H1 (cell line): ENCODE measurements at regions not wholly inside any gene's neighbourhood (a gene's known extent, or its start where the extent isn't known, plus 50 kb on each side); places are given as distances from the start of the nearest gene placed in this dataset.

Experiments
- CTCF ChIA-PET: fragments of 300-600 bp; sonication (Branson Sonifier 250); formaldehyde crosslinking; loops from one replicate; lab custom pipeline; 2021; ENCODE audit not compliant: partially characterized antibody; lab: Charles Lee
- POLR2A ChIA-PET: fragments of 300-600 bp; sonication (Branson Sonifier 250); formaldehyde crosslinking; loops from one replicate; lab custom pipeline; 2021; ENCODE audit warnings: inconsistent platforms; ENCODE audit not compliant: partially characterized antibody; lab: Charles Lee
- DNase-seq, 2 experiments: peaks; one replicate each; pipeline versions ENCODE4 v3.0.0 to v3.0.0-alpha.2; 2010 to 2022; ENCODE audit warnings: low spot score in 2 of 2, low read depth in 1 of 2, mixed read lengths in 1 of 2
- FAIRE-seq: peaks from 2 replicates; lab custom pipeline; 2011; peaks lifted over from hg19 to GRCh38; lab: Jason Lieb, UNC
- H2AFZ ChIP-seq: 2 replicates; pipeline ENCODE4 v1.8.1; 2012; ENCODE audit warnings: low read length, inconsistent platforms
- H2AK5ac ChIP-seq: 2 replicates; pipeline ENCODE4 v1.6.1; 2013; ENCODE audit warnings: low read depth, low read length
- H2BK120ac ChIP-seq: replicated peaks from 2 replicates; pipeline ENCODE3; 2013; ENCODE audit warnings: low read depth, low read length, inconsistent platforms
- H2BK12ac ChIP-seq: 2 replicates; pipeline ENCODE4 v1.6.1; 2013; ENCODE audit warnings: low read depth, low read length
- H2BK15ac ChIP-seq: 2 replicates; pipeline ENCODE4 v1.6.1; 2013; ENCODE audit warnings: low read length
- H2BK20ac ChIP-seq: 2 replicates; pipeline ENCODE4 v1.6.1; 2013; ENCODE audit warnings: low read length
- H2BK5ac ChIP-seq: 2 replicates; pipeline ENCODE4 v1.6.1; 2013; ENCODE audit warnings: low read depth, low read length
- H3K14ac ChIP-seq: 2 replicates; pipeline ENCODE4 v1.6.1; 2013; ENCODE audit warnings: inconsistent platforms; ENCODE audit not compliant: insufficient read length
- H3K18ac ChIP-seq: 2 replicates; pipeline ENCODE4 v1.6.1; 2013; ENCODE audit warnings: low read length; ENCODE audit errors: extremely low read depth
- H3K23ac ChIP-seq: 2 replicates; pipeline ENCODE4 v1.6.1; 2013; ENCODE audit warnings: inconsistent platforms; ENCODE audit not compliant: insufficient read length
- H3K23me2 ChIP-seq: 2 replicates; pipeline ENCODE4 v1.6.1; 2013; ENCODE audit warnings: low read depth, low read length
- H3K27ac ChIP-seq: 2 replicates; pipeline ENCODE4 v1.6.1; 2011; ENCODE audit warnings: low read depth, low read length, inconsistent platforms
- H3K27me3 ChIP-seq, 4 experiments: replicated peaks in 1 of 4; 1 replicate in 1 of 4; 2 replicates in 3 of 4; pipeline versions ENCODE4 v1.6.1 to v1.8.1; 2011 to 2013; ENCODE audit warnings: low read length in 3 of 4, mild to moderate bottlenecking in 3 of 4, inconsistent platforms in 2 of 4, mixed read lengths in 2 of 4, moderate library complexity in 1 of 4; ENCODE audit not compliant: control insufficient read depth in 3 of 4, insufficient read depth in 3 of 4; ENCODE audit errors: extremely low read depth in 1 of 4
- H3K36me3 ChIP-seq, 4 experiments: 2 replicates each; pipeline versions ENCODE4 v1.6.1 to v1.8.1; 2011 to 2013; ENCODE audit warnings: mild to moderate bottlenecking in 4 of 4, low read length in 3 of 4, moderate library complexity in 2 of 4, control low read depth in 1 of 4, inconsistent platforms in 1 of 4; ENCODE audit not compliant: insufficient read depth in 4 of 4, control insufficient read depth in 2 of 4
- H3K4ac ChIP-seq: replicated peaks from 2 replicates; pipeline ENCODE3; 2013; ENCODE audit warnings: low read length, low read depth, mixed read lengths, inconsistent platforms; ENCODE audit not compliant: insufficient read length
- H3K4me1 ChIP-seq, 4 experiments: replicated peaks in 1 of 4; 1 replicate in 1 of 4; 2 replicates in 3 of 4; pipeline versions ENCODE4 v1.6.1 to v1.8.1; 2011 to 2013; ENCODE audit warnings: low read length in 3 of 4, inconsistent platforms in 2 of 4, mixed read lengths in 1 of 4; ENCODE audit not compliant: insufficient read depth in 4 of 4, control insufficient read depth in 3 of 4
- H3K4me2 ChIP-seq, 2 experiments: 2 replicates each; pipeline versions ENCODE4 v1.6.1 to v1.8.1; 2011 to 2013; ENCODE audit warnings: low read depth in 2 of 2, low read length in 2 of 2, control low read depth in 1 of 2, inconsistent platforms in 1 of 2, mild to moderate bottlenecking in 1 of 2; ENCODE audit not compliant: insufficient read depth in 1 of 2
- H3K4me3 ChIP-seq, 4 experiments: fragments of 200-600, 300-600 bp in 1 of 4; sonication (generic), shearing (Covaris generic), sonication (Bioruptor Twin) in 1 of 4; 2 replicates each; pipeline versions ENCODE4 v1.5.1 to v1.8.1; 2011 to 2016; ENCODE audit warnings: low read length in 4 of 4, low read depth in 3 of 4, control low read depth in 2 of 4, inconsistent platforms in 2 of 4, mild to moderate bottlenecking in 2 of 4, mixed read lengths in 1 of 4, moderate library complexity in 1 of 4; ENCODE audit not compliant: insufficient read depth in 2 of 4; ENCODE audit errors: extremely low read depth in 1 of 4
- H3K56ac ChIP-seq: replicated peaks from 2 replicates; pipeline ENCODE3; 2013; ENCODE audit warnings: low read depth, mild to moderate bottlenecking, mixed read lengths, low read length, inconsistent platforms; ENCODE audit not compliant: insufficient read length
- H3K79me1 ChIP-seq: 2 replicates; pipeline ENCODE4 v1.6.1; 2013; ENCODE audit warnings: low read depth, low read length, control low read depth
- H3K79me2 ChIP-seq, 2 experiments: 2 replicates each; pipeline versions ENCODE4 v1.6.1 to v1.8.1; 2012 to 2013; ENCODE audit warnings: low read length in 2 of 2, mild to moderate bottlenecking in 2 of 2, inconsistent platforms in 1 of 2; ENCODE audit not compliant: insufficient read depth in 2 of 2, control insufficient read depth in 1 of 2
- H3K9ac ChIP-seq, 4 experiments: replicated peaks in 1 of 4; 1 replicate in 1 of 4; 2 replicates in 3 of 4; pipeline versions ENCODE4 v1.6.1 to v1.8.1; 2011 to 2013; ENCODE audit warnings: low read depth in 3 of 4, low read length in 3 of 4, control low read depth in 2 of 4, mild to moderate bottlenecking in 2 of 4, moderate library complexity in 2 of 4, inconsistent platforms in 1 of 4; ENCODE audit errors: extremely low read depth in 1 of 4
- H3K9me3 ChIP-seq, 2 experiments: 2 replicates each; pipeline versions ENCODE4 v1.6.1 to v1.8.1; 2012 to 2013; ENCODE audit warnings: mild to moderate bottlenecking in 2 of 2, moderate library complexity in 2 of 2, control low read depth in 1 of 2, inconsistent platforms in 1 of 2, low read depth in 1 of 2, low read length in 1 of 2, mixed read lengths in 1 of 2; ENCODE audit not compliant: insufficient read depth in 2 of 2
- H4K20me1 ChIP-seq, 2 experiments: replicated peaks in 1 of 2; 2 replicates each; pipeline versions ENCODE3 to v1.8.1; 2011 to 2013; ENCODE audit warnings: inconsistent platforms in 2 of 2, low read length in 2 of 2, mild to moderate bottlenecking in 1 of 2; ENCODE audit not compliant: insufficient read depth in 2 of 2, control insufficient read depth in 1 of 2
- H4K5ac ChIP-seq: 2 replicates; pipeline ENCODE4 v1.6.1; 2013; ENCODE audit warnings: low read length, low read depth, mixed read lengths, inconsistent platforms; ENCODE audit not compliant: insufficient read length
- H4K8ac ChIP-seq: 2 replicates; pipeline ENCODE4 v1.8.0; 2013; ENCODE audit warnings: mild to moderate bottlenecking, moderate library complexity, low read length, inconsistent platforms; ENCODE audit not compliant: insufficient read depth; ENCODE audit errors: extremely low read depth
- H4K91ac ChIP-seq: replicated peaks from 2 replicates; pipeline ENCODE3; 2013; ENCODE audit warnings: low read length, mixed read lengths, inconsistent platforms; ENCODE audit not compliant: insufficient read length
- CHD2 ChIP-seq: IDR thresholded peaks from 2 replicates; pipeline ENCODE4 v1.6.1; 2012; ENCODE audit warnings: low read length, improper control_type of control experiment
- HDAC2 ChIP-seq, 2 experiments: fragments of 300-600 bp in 1 of 2; sonication (generic) in 1 of 2; IDR thresholded peaks; 2 replicates each; pipeline ENCODE4 v1.6.1; 2011 to 2012; ENCODE audit warnings: low read depth in 2 of 2, low read length in 2 of 2, mild to moderate bottlenecking in 2 of 2, moderate library complexity in 2 of 2, borderline replicate concordance in 1 of 2, inconsistent platforms in 1 of 2
- SP2 ChIP-seq: IDR thresholded peaks from 2 replicates; pipeline ENCODE4 v1.6.1; 2012; ENCODE audit warnings: mild to moderate bottlenecking, low read length, inconsistent platforms
- SP4 ChIP-seq: IDR thresholded peaks from 2 replicates; pipeline ENCODE4 v1.6.1; 2012; ENCODE audit warnings: low read length, inconsistent platforms
- WGBS, 2 experiments: shearing (Covaris generic) in 1 of 2; methylation state at CpG; one replicate each; pipeline versions ENCODE4 v1.1.6 to v1.1.7; 2013 to 2015; ENCODE audit warnings: low lambda C conversion rate in 2 of 2, mixed read lengths in 2 of 2, inconsistent platforms in 1 of 2, low coverage in 1 of 2, missing lambda C conversion rate in 1 of 2; ENCODE audit not compliant: insufficient replicate concordance in 2 of 2, insufficient coverage in 1 of 2, insufficient read length in 1 of 2; ENCODE audit errors: extremely low coverage in 1 of 2, missing lambda C conversion rate in 1 of 2; 5-methylcytosine and 5-hydroxymethylcytosine counted together
- TF ChIP-seq, protein P1 (sequence below): IDR thresholded peaks from 2 replicates; pipeline ENCODE4 v1.6.1; 2012; ENCODE audit warnings: low read length, inconsistent platforms

DNA sequence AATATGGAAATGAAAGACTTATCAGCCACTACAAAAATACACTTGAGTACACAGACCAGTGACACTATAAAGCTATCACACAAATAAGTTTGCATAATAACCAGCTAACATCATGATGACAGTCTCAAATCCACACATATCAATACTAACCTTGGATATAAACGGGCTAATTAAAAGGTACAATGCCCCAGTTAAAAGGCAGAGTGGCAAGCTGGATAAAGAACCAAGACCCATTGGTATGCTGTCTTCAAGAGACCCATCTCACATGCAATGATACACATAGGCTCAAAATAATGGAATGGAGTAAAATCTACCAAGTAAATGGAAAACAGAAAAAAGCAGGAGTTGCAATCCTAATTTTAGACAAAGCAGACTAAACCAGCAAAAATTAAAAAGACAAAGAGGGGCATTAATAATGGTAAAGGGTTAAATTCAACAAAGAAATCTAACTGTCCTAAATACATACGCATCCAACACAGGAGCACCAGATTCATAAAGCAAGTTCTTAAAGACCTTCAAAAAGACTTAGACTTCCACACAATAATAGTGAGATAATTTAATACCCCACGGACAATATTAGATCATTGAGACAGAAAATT is 163.3 kb downstream of the CD24 start:
- 89% methylated on average over 3 of the region's 3 CpGs; no CpG with 5 or more reads in 1 of the 2 experiments for WGBS, 2 experiments
- H4K91ac ChIP-seq, result no peak overlapping the region
- POLR2A ChIA-PET, result no interaction called here

More for the DNA sequence above, 163.3 kb downstream of the CD24 start:
- H3K18ac ChIP-seq, result no peak overlapping the region
- H3K79me1 ChIP-seq, result no peaks in the 10 kb centered on the region
- H3K4me1 ChIP-seq, result no peaks in the 10 kb centered on the region
- no peaks in the 10 kb centered on the region for H3K23me2 ChIP-seq
- H3K56ac ChIP-seq, result no peak overlapping the region
- FAIRE-seq, result no peak
- H3K9ac ChIP-seq, result no peak overlapping the region
- no peak overlapping the region for H2BK15ac ChIP-seq
- H3K4ac ChIP-seq, result no peak overlapping the region
- no peak overlapping the region for H2BK120ac ChIP-seq
- no peak overlapping the region for H4K8ac ChIP-seq
- H3K23ac ChIP-seq, result no peak overlapping the region
- no peak overlapping the region for H3K4me3 ChIP-seq
- H3K4me2 ChIP-seq, result no peak overlapping the region
- peaks cover 0 to 11% (median 0%) of the 10 kb centered on the region in 4 experiments; a peak in 2 of 8 replicates for H3K36me3 ChIP-seq
- no peaks in the 10 kb centered on the region; a peak in 1 of 7 replicates for H3K27me3 ChIP-seq
- TF ChIP-seq, protein P1, sequence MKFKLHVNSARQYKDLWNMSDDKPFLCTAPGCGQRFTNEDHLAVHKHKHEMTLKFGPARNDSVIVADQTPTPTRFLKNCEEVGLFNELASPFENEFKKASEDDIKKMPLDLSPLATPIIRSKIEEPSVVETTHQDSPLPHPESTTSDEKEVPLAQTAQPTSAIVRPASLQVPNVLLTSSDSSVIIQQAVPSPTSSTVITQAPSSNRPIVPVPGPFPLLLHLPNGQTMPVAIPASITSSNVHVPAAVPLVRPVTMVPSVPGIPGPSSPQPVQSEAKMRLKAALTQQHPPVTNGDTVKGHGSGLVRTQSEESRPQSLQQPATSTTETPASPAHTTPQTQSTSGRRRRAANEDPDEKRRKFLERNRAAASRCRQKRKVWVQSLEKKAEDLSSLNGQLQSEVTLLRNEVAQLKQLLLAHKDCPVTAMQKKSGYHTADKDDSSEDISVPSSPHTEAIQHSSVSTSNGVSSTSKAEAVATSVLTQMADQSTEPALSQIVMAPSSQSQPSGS, result no peak
- TF ChIP-seq HDAC2 (IDR thresholded peaks at IDR 0.05; ENCODE audit: borderline replicate concordance in 1 of 2, low read depth in 2 of 2, low read length in 2 of 2) (no peak), SP2 (no peak), CHD2 (no peak), SP4 (no peak)
- no peak overlapping the region for H4K5ac ChIP-seq
- no peak overlapping the region for H3K27ac ChIP-seq
- H3K9me3 ChIP-seq, result peaks cover 37 to 52% of the 10 kb centered on the region in 2 experiments
- CTCF ChIA-PET, result no interaction called here
- no peak overlapping the region for H2AFZ ChIP-seq
- H2BK12ac ChIP-seq, result no peak overlapping the region
- no peaks in the 10 kb centered on the region for H3K79me2 ChIP-seq
- no peak overlapping the region for H2BK5ac ChIP-seq
- H2BK20ac ChIP-seq, result no peak overlapping the region
- H4K20me1 ChIP-seq, result no peaks in the 10 kb centered on the region
- no peak overlapping the region for H3K14ac ChIP-seq
- DNase-seq, result no peak
- no peak overlapping the region for H2AK5ac ChIP-seq
